Lung (tissue), 11 donors: ENCODE measurements at regions not wholly inside any gene's neighbourhood (a gene's known extent, or its start where the extent isn't known, plus 50 kb on each side); places are given as distances from the start of the nearest gene placed in this dataset.

Source experiments
- ATAC-seq: fragments of 200-7000 bp; cut with Tn5 transposase; one replicate; pipeline ENCODE4 v1.9.1; 2020; ENCODE audit warnings: moderate number of reproducible peaks; ENCODE audit not compliant: insufficient read depth, low FRiP score
- DNase-seq, 3 donors: peaks; one replicate each; pipeline ENCODE4 v3.0.0-alpha.2; 2013 to 2017
- H3K27ac ChIP-seq, 2 donors: one replicate each; pipeline ENCODE4 v1.5.1; 2013; ENCODE audit warnings: mild to moderate bottlenecking in 2 of 2, moderate library complexity in 2 of 2, control low read depth in 1 of 2, inconsistent platforms in 1 of 2, low read depth in 1 of 2, low read length in 1 of 2
- H3K27me3 ChIP-seq, 3 donors: one replicate each; pipeline ENCODE4 v1.5.1; 2013; ENCODE audit warnings: low read length in 2 of 3; ENCODE audit not compliant: control insufficient read depth in 3 of 3, insufficient read depth in 3 of 3
- H3K36me3 ChIP-seq, 4 donors: one replicate each; pipeline ENCODE4 v1.5.1; 2013; ENCODE audit warnings: low read length in 4 of 4, mild to moderate bottlenecking in 1 of 4, moderate library complexity in 1 of 4; ENCODE audit not compliant: control insufficient read depth in 4 of 4, insufficient read depth in 4 of 4
- H3K4me1 ChIP-seq, 5 donors: one replicate each; pipeline ENCODE4 v1.5.1; 2013; ENCODE audit warnings: low read length in 5 of 5, mild to moderate bottlenecking in 2 of 5, moderate library complexity in 1 of 5; ENCODE audit not compliant: control insufficient read depth in 5 of 5, insufficient read depth in 5 of 5
- H3K4me3 ChIP-seq: one replicate; pipeline ENCODE4 v1.5.1; 2013; ENCODE audit warnings: mild to moderate bottlenecking, control low read depth, moderate library complexity
- H3K9ac ChIP-seq, 2 donors: one replicate each; pipeline ENCODE4 v1.5.1; 2013; ENCODE audit warnings: low read length in 2 of 2, control low read depth in 1 of 2; ENCODE audit not compliant: insufficient read depth in 1 of 2
- H3K9me3 ChIP-seq, 4 donors: one replicate each; pipeline ENCODE4 v1.5.1; 2013; ENCODE audit warnings: low read length in 3 of 4, mild to moderate bottlenecking in 1 of 4, moderate library complexity in 1 of 4; ENCODE audit not compliant: control insufficient read depth in 4 of 4, insufficient read depth in 3 of 4
- WGBS, 2 donors: extraction: QIAGEN DNeasy Blood & Tissue Kit; methylation state at CpG; one replicate each; pipeline ENCODE4 v1.1.7; 2013; 5-methylcytosine and 5-hydroxymethylcytosine counted together
- TF ChIP-seq, protein P1 (sequence below): IDR thresholded peaks from 2 replicates; pipeline ENCODE4 v1.5.1; 2012; ENCODE audit warnings: mild to moderate bottlenecking; ENCODE audit errors: control extremely low read depth, extremely low read depth
- donor health status: control.
- donor health status: control.
- donor health status: Bipolar disorder and iron deficiency.
- donor health status: healthy.
- donor health status: DM: yes; HTN: yes; CAD: no.

DNA sequence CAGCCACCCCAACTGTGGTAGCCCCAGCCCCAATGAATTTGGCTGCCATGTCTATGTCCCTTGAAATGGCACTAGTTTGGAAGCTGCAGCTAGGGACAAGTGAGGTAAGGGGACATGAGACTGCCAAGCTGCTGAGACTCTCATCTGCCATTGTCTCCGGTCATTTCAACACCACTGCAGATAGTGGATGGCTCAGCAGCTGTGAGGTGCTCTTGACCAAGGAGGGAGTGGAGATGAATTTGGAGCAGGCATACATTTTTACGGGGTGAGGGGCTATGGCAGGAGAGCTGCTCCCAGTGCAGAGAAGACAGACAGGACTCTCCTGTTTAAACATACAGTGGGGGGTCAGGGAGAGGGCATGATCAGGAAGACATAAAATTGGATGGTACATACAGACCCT lies 315.5 kb upstream of the CAMK1G start:
- WGBS, 2 donors: 88 to 95% methylated on average over 2 of the region's 2 CpGs
- ATAC-seq (no peak), DNase-seq (no peak)
- H3K27me3 ChIP-seq: no peaks in the 10 kb centered on the region
- H3K9ac ChIP-seq: no peak overlapping the region
- no peak overlapping the region for H3K4me3 ChIP-seq
- H3K4me1 ChIP-seq: peaks cover 0 to 4% (median 0%) of the 10 kb centered on the region in 5 donors
- H3K36me3 ChIP-seq: no peaks in the 10 kb centered on the region
- TF ChIP-seq, protein P1, sequence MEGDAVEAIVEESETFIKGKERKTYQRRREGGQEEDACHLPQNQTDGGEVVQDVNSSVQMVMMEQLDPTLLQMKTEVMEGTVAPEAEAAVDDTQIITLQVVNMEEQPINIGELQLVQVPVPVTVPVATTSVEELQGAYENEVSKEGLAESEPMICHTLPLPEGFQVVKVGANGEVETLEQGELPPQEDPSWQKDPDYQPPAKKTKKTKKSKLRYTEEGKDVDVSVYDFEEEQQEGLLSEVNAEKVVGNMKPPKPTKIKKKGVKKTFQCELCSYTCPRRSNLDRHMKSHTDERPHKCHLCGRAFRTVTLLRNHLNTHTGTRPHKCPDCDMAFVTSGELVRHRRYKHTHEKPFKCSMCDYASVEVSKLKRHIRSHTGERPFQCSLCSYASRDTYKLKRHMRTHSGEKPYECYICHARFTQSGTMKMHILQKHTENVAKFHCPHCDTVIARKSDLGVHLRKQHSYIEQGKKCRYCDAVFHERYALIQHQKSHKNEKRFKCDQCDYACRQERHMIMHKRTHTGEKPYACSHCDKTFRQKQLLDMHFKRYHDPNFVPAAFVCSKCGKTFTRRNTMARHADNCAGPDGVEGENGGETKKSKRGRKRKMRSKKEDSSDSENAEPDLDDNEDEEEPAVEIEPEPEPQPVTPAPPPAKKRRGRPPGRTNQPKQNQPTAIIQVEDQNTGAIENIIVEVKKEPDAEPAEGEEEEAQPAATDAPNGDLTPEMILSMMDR: no peak
- H3K9me3 ChIP-seq: no peaks in the 10 kb centered on the region
- no peak overlapping the region for H3K27ac ChIP-seq

DNA sequence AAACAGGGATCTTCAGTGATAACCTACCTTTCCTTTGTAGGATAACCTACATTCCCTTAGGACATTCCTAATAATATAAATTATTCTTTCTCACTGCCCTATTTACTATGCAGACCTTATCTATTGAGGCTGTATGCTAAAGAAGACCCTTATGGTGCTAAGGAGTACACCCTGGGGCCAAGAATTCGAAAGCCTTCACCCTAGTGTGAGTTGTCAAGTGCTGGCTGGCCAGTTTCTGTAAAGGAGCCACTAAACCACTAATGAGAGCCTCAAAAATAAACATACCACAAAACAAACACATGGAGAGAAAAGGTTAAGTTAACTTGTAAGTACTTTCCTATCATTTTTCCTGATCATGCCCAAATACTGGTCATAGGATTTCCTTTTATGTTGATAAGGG lies 315.0 kb upstream of the CAMK1G start:
- TF ChIP-seq, protein P1: no peak
- ATAC-seq (no peak), DNase-seq (no peak)
- Histone ChIP-seq H3K4me1 (peaks cover 0 to 4% (median 0%) of the 10 kb centered on the region in 5 donors), H3K9me3 (peaks cover 0 to under 1% (median 0%) of the 10 kb centered on the region in 4 donors), H3K9ac (no peak overlapping the region), H3K27ac (no peak overlapping the region), H3K36me3 (no peaks in the 10 kb centered on the region), H3K27me3 (no peaks in the 10 kb centered on the region), H3K4me3 (no peak overlapping the region)
- WGBS, 2 donors: 31 to 61% methylated on average over 1 of the region's 1 CpG

DNA sequence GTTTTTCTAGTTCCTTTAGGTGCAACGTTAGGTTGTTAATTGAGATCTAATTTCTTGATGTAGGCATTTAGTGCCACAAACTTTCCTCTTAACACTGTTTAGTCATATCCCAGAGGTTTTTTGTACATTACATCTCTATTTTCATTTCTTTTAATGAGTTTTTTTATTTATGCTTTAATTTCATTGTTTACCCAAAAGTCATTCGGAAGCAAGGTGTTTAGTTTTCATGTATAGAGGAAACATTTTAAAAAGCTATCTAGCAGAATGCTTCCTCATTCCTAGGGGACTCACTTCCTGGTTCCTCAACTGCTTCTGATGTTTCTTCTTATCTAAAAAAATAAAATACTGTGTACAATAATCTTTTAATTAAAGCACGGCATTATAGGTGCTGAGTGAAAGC lies 307.2 kb upstream of the CAMK1G start:
- Histone ChIP-seq H3K4me1 (no peaks in the 10 kb centered on the region), H3K27me3 (no peaks in the 10 kb centered on the region), H3K36me3 (no peaks in the 10 kb centered on the region), H3K9ac (no peak overlapping the region), H3K27ac (no peak overlapping the region), H3K4me3 (no peak overlapping the region), H3K9me3 (peaks cover 0 to 3% (median under 1%) of the 10 kb centered on the region in 4 donors)
- TF ChIP-seq, protein P1: no peak
- DNase-seq (no peak), ATAC-seq (no peak)
- WGBS, 2 donors: 51 to 56% methylated on average over 3 of the region's 3 CpGs

DNA sequence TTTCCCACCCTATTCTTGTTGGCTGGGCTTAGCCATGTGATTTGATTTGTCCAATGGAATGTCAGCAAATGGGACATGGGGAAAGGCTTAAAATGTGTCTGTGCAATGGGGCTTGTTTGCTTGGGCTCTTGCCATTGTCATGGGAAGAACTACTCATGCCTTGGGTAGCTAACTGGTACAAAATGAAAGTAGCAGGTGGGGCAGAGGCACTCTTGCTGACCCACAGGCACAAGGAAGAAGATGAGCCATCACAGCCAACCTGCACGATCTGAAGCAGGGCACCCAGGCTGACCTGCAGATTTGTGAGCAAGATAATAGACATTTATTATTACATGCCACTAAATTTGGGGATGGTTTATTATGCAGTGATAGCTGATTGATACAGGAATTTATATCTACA lies 305.9 kb upstream of the CAMK1G start:
- DNase-seq: no peak
- Histone ChIP-seq H3K4me3 (no peak overlapping the region), H3K27ac (no peak overlapping the region), H3K27me3 (no peaks in the 10 kb centered on the region), H3K9ac (no peak overlapping the region), H3K4me1 (no peaks in the 10 kb centered on the region), H3K9me3 (peaks cover 0 to 3% (median under 1%) of the 10 kb centered on the region in 4 donors), H3K36me3 (no peaks in the 10 kb centered on the region)
- 83 to 90% methylated on average over 1 of the region's 1 CpG for WGBS, 2 donors
- TF ChIP-seq, protein P1: no peak
- ATAC-seq: no peak
